GM12878 (cell line): ENCODE measurements at regions not wholly inside any gene's neighbourhood (a gene's known extent, or its start where the extent isn't known, plus 50 kb on each side); places are given as distances from the start of the nearest gene placed in this dataset.

Source experiments
- ATAC-seq: fragments of 200-7000 bp; cut with Tn5 transposase; 3 replicates; pipeline ENCODE4 v1.9.1; 2020; ENCODE audit warnings: mild to moderate bottlenecking, moderate library complexity
- BruUV-seq: library from RNA; stranded (reverse); fragments of 400-500 nt; replicated peaks from 2 replicates; lab custom pipeline; 2021; lab: Mats Ljungman, UMichigan
- CTCF ChIA-PET: fragments of 300-600 bp; sonication (Branson Sonifier 250); formaldehyde crosslinking; extraction: SDS; loops from one replicate; lab custom pipeline; 2021; ENCODE audit warnings: inconsistent platforms; lab: Yijun Ruan, JAX
- POLR2A ChIA-PET: fragments of 350-600 bp; formaldehyde crosslinking; extraction: SDS; loops from one replicate; lab custom pipeline; 2021; ENCODE audit warnings: inconsistent platforms; lab: Charles Lee
- RAD21 ChIA-PET: fragments of 300-600 bp; sonication (Branson Sonifier 250); formaldehyde crosslinking; loops from one replicate; lab custom pipeline; 2023; ENCODE audit warnings: antibody characterized with exemption; ENCODE audit not compliant: unreplicated experiment; lab: Charles Lee
- SMC1A ChIA-PET: fragments of 300-600 bp; sonication (Branson Sonifier 250); formaldehyde crosslinking; loops from one replicate; lab custom pipeline; 2023; ENCODE audit not compliant: unreplicated experiment, uncharacterized antibody; lab: Charles Lee
- DNase-seq: peaks from one replicate; pipeline ENCODE4 v3.0.0-alpha.2; 2011; ENCODE audit warnings: low read depth, low spot score
- FAIRE-seq: peaks from 3 replicates; lab custom pipeline; 2011; peaks lifted over from hg19 to GRCh38; lab: Jason Lieb, UNC
- H2AFZ ChIP-seq: 2 replicates; pipeline ENCODE4 v1.6.0; 2011; ENCODE audit warnings: low read depth, low read length, control low read depth; ENCODE audit not compliant: control insufficient read depth
- H3K27ac ChIP-seq: 2 replicates; pipeline ENCODE4 v1.5.1; 2011; ENCODE audit warnings: control low read depth; ENCODE audit not compliant: control insufficient read depth, insufficient read depth
- H3K27me3 ChIP-seq, 2 experiments: replicated peaks in 1 of 2; 2 replicates each; pipeline versions ENCODE4 v1.6.0 to v1.6.1; 2011; ENCODE audit warnings: low read length in 1 of 2; ENCODE audit not compliant: control insufficient read depth in 2 of 2, insufficient read depth in 2 of 2
- H3K36me3 ChIP-seq, 2 experiments: 2 replicates each; pipeline ENCODE4 v1.5.1; 2011; ENCODE audit warnings: low read length in 1 of 2; ENCODE audit not compliant: control insufficient read depth in 2 of 2, insufficient read depth in 2 of 2
- H3K4me1 ChIP-seq: 2 replicates; pipeline ENCODE4 v1.6.1; 2011; ENCODE audit warnings: mild to moderate bottlenecking, low read length, moderate library complexity, mixed read lengths; ENCODE audit not compliant: control insufficient read depth, insufficient read depth
- H3K4me2 ChIP-seq: 2 replicates; pipeline ENCODE4 v1.6.0; 2011; ENCODE audit warnings: control low read depth; ENCODE audit not compliant: control insufficient read depth, insufficient read depth
- H3K4me3 ChIP-seq: fragments of 200-600 bp; sonication (generic); 2 replicates; pipeline ENCODE4 v1.5.1; 2016
- H3K79me2 ChIP-seq: 2 replicates; pipeline ENCODE4 v1.6.0; 2011; ENCODE audit warnings: low read length; ENCODE audit not compliant: control insufficient read depth, insufficient read depth
- H3K9ac ChIP-seq: 2 replicates; pipeline ENCODE4 v1.8.0; 2011; ENCODE audit warnings: low read length, control low read depth, mixed read lengths; ENCODE audit not compliant: control insufficient read depth, insufficient read depth
- H3K9me3 ChIP-seq: replicated peaks from 3 replicates; pipeline ENCODE4 v1.5.1; 2011; ENCODE audit warnings: mild to moderate bottlenecking, low read length; ENCODE audit not compliant: control insufficient read depth, insufficient read depth
- H4K20me1 ChIP-seq: 2 replicates; pipeline ENCODE4 v1.6.0; 2011; ENCODE audit not compliant: control insufficient read depth, insufficient read depth
- BRCA1 ChIP-seq: IDR thresholded peaks from 2 replicates; pipeline ENCODE4 v1.6.1; 2011; ENCODE audit warnings: low read depth, low read length, improper control_type of control experiment
- CHD1 ChIP-seq: IDR thresholded peaks from 2 replicates; pipeline ENCODE4 v1.6.1; 2012; ENCODE audit warnings: low read depth, low read length, improper control_type of control experiment
- EED ChIP-seq: sonication (generic); IDR thresholded peaks from 2 replicates; pipeline ENCODE4 v1.6.1; 2016; ENCODE audit warnings: antibody characterized with exemption, low read depth
- ELK1 ChIP-seq: IDR thresholded peaks from 2 replicates; pipeline ENCODE4 v1.6.1; 2012; ENCODE audit warnings: low read depth, low read length, improper control_type of control experiment
- EZH2 ChIP-seq: IDR thresholded peaks from 2 replicates; pipeline ENCODE4 v1.6.1; 2012; ENCODE audit warnings: low read depth, mild to moderate bottlenecking, control low read depth, inconsistent platforms, low read length, borderline replicate concordance; ENCODE audit not compliant: control insufficient read depth
- HDAC6 ChIP-seq: fragments of 200-600 bp; sonication (generic); IDR thresholded peaks from one replicate; pipeline ENCODE4 v1.8.0; 2017; ENCODE audit warnings: antibody characterized with exemption; ENCODE audit not compliant: unreplicated experiment
- HSF1 ChIP-seq: fragments of 150-350 bp; IDR thresholded peaks from 2 replicates; pipeline ENCODE4 v1.6.1; 2014; ENCODE audit warnings: mild to moderate bottlenecking, low read depth, low read length
- PAX8 ChIP-seq: fragments of 450-650 bp; IDR thresholded peaks from 2 replicates; pipeline ENCODE4 v1.6.1; 2017; ENCODE audit warnings: mild to moderate bottlenecking, moderate library complexity
- PKNOX1 ChIP-seq: fragments of 450-650 bp; IDR thresholded peaks from 2 replicates; pipeline ENCODE4 v1.6.1; 2016; ENCODE audit warnings: mild to moderate bottlenecking
- POLR2AphosphoS2 ChIP-seq: IDR thresholded peaks from 2 replicates; pipeline ENCODE4 v1.6.1; 2011; ENCODE audit warnings: low read depth, mild to moderate bottlenecking, low read length, improper control_type of control experiment, moderate library complexity
- RELB ChIP-seq: fragments of 450-650 bp; IDR thresholded peaks from 2 replicates; pipeline ENCODE4 v1.6.1; 2017; ENCODE audit warnings: low read depth, mild to moderate bottlenecking, moderate library complexity
- RUNX3 ChIP-seq: IDR thresholded peaks from 2 replicates; pipeline ENCODE4 v1.6.1; 2012; ENCODE audit warnings: low read length, inconsistent platforms
- SIN3A ChIP-seq: IDR thresholded peaks from 2 replicates; pipeline ENCODE4 v1.6.1; 2012; ENCODE audit warnings: low read depth, low read length, improper control_type of control experiment
- SP1 ChIP-seq: IDR thresholded peaks from one replicate; pipeline ENCODE4 v1.6.1; 2011; ENCODE audit warnings: low read depth, low read length
- TAF1 ChIP-seq: IDR thresholded peaks from 2 replicates; pipeline ENCODE4 v1.6.1; 2011; ENCODE audit warnings: mild to moderate bottlenecking, low read depth, low read length, borderline replicate concordance
- TBL1XR1 ChIP-seq: IDR thresholded peaks from 2 replicates; pipeline ENCODE4 v1.6.1; 2012; ENCODE audit warnings: low read depth, low read length, improper control_type of control experiment
- TCF3 ChIP-seq: IDR thresholded peaks from 2 replicates; pipeline ENCODE4 v1.6.1; 2012; ENCODE audit warnings: low read depth, mild to moderate bottlenecking, low read length, borderline replicate concordance; ENCODE audit not compliant: insufficient read depth
- WGBS: methylation state at CpG from one replicate; pipeline ENCODE4 v1.1.6; 2016; ENCODE audit warnings: low lambda C conversion rate; ENCODE audit not compliant: insufficient replicate concordance, insufficient coverage; ENCODE audit errors: missing lambda C conversion rate; 5-methylcytosine and 5-hydroxymethylcytosine counted together
- in situ Hi-C: fragments of 300-500 bp; cut with MboI; formaldehyde crosslinking; loops from 9 replicates; pipeline ENCODE4 v1.14.3; 2018; ENCODE audit warnings: mixed read lengths
- intact Hi-C: fragments of 100-400 bp; cut with micrococcal nuclease; formaldehyde crosslinking; loops from one replicate; pipeline ENCODE4 v1.14.2; 2022; ENCODE audit not compliant: unreplicated experiment

- RAD21 ChIA-PET: no interaction called here
- peaks cover 0 to 2% of the 10 kb centered on the region in 2 experiments; a peak in 3 of 4 replicates for H3K27me3 ChIP-seq
- no peak overlapping the region for H3K4me3 ChIP-seq
- no TSS peak for BruUV-seq
- in situ Hi-C loops (no loop called here), intact Hi-C loops (no loop called here)
- DNase-seq (no peak), ATAC-seq (no peak), FAIRE-seq (no peak)
- POLR2A ChIA-PET: no interaction called here
- CTCF ChIA-PET: no interaction called here
- no peaks in the 10 kb centered on the region for H4K20me1 ChIP-seq
- H3K9me3 ChIP-seq: no peaks in the 10 kb centered on the region
- WGBS: 45% methylated on average over 1 of the region's 1 CpG
- SMC1A ChIA-PET: interaction anchor here (0.6 to 3.3 kb wide), 4 partner anchors 132 to 363 kb away, joined by 3 to 10 read pairs (median 4); no protein-coding TSS in a partner anchor
- H3K4me1 ChIP-seq: no peaks in the 10 kb centered on the region
- H3K4me2 ChIP-seq: no peak overlapping the region
- H3K36me3 ChIP-seq: no peaks in the 10 kb centered on the region
- H3K79me2 ChIP-seq: no peaks in the 10 kb centered on the region
- no peak overlapping the region for H3K9ac ChIP-seq
- TF ChIP-seq EZH2 (no peak), HSF1 (no peak), CHD1 (no peak), TAF1 (no peak), EED (no peak), PAX8 (no peak), SIN3A (no peak), TBL1XR1 (no peak), RELB (no peak), BRCA1 (no peak), POLR2AphosphoS2 (no peak), RUNX3 (no peak), SP1 (no peak), PKNOX1 (no peak), ELK1 (no peak), HDAC6 (no peak), TCF3 (no peak)
- H3K27ac ChIP-seq: no peak overlapping the region
- H2AFZ ChIP-seq: no peak overlapping the region
Observed at GRCh38 chr7:106788637-106789036, 76.4 kb upstream of the PIK3CG start.
